ENCODE measurements at regions not wholly inside any gene's neighbourhood (a gene's known extent, or its start where the extent isn't known, plus 50 kb on each side); places are given as distances from the start of the nearest gene placed in this dataset.
A peak's percentile ranks its signal among the peaks of the same experiment; 100 is the strongest.

- Histone ChIP-seq H3K4me3 (ENCODE audit: low read length) (peak overlapping the region; percentile 57), H3K9ac (ENCODE audit: low read depth, low read length) (peak overlapping the region; percentile 80), H3K36me3 (ENCODE audit: insufficient read depth, low read length) (no peaks in the 10 kb centered on the region), H3K4me1 (ENCODE audit: control insufficient read depth, insufficient read depth, low read length) (peaks cover 94% of the 10 kb centered on the region), H3K4me2 (ENCODE audit: low read length) (peak overlapping the region; percentile 78), H3K9me3 (replicated peaks; ENCODE audit: low read length) (no peaks in the 10 kb centered on the region), H3K27me3 (ENCODE audit: control insufficient read depth, insufficient read depth, low read length) (no peaks in the 10 kb centered on the region)
Measured at GRCh38 chr2:120934574-120935338, 199.1 kb downstream of the GLI2 start.

GRCh38 chr2:120935339-120936313 is 200.0 kb downstream of the GLI2 start:
- Histone ChIP-seq H3K4me3 (ENCODE audit: low read length) (peak overlapping the region; percentile 57), H3K4me2 (ENCODE audit: low read length) (peak overlapping the region; percentile 78), H3K9ac (ENCODE audit: low read depth, low read length) (peak overlapping the region; percentile 80), H3K36me3 (ENCODE audit: insufficient read depth, low read length) (no peaks in the 10 kb centered on the region), H3K9me3 (replicated peaks; ENCODE audit: low read length) (no peaks in the 10 kb centered on the region), H3K4me1 (ENCODE audit: control insufficient read depth, insufficient read depth, low read length) (peaks cover 94% of the 10 kb centered on the region), H3K27me3 (ENCODE audit: control insufficient read depth, insufficient read depth, low read length) (no peaks in the 10 kb centered on the region)

GRCh38 chr2:120936476-120937334 is 201.0 kb downstream of the GLI2 start:
- Histone ChIP-seq H3K4me3 (ENCODE audit: low read length) (no peak overlapping the region), H3K4me1 (ENCODE audit: control insufficient read depth, insufficient read depth, low read length) (peaks cover 97% of the 10 kb centered on the region), H3K27me3 (ENCODE audit: control insufficient read depth, insufficient read depth, low read length) (no peaks in the 10 kb centered on the region), H3K9me3 (replicated peaks; ENCODE audit: low read length) (no peaks in the 10 kb centered on the region), H3K9ac (ENCODE audit: low read depth, low read length) (peak overlapping the region; percentile 80), H3K36me3 (ENCODE audit: insufficient read depth, low read length) (no peaks in the 10 kb centered on the region), H3K4me2 (ENCODE audit: low read length) (peak overlapping the region; percentile 78)

DNA sequence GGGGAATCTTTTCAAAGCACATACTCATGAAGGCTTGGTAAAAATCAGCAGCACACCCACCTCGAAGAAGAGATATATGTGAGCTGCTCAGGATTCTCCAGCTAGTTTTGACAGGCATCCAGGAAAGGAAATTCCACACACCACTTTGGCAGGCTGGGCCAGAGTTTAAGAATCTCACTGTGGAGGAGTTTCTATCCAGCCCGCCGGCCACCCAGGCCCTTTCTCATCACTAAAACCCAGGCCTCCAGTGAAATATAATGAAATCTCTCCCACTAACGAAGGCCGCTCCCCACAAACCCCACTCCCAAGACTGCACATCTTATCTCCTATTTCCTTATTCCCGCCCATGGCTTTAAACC is 202.0 kb downstream of the GLI2 start:
- no peaks in the 10 kb centered on the region for H3K27me3 ChIP-seq (ENCODE audit: control insufficient read depth, insufficient read depth, low read length)
- H3K9ac ChIP-seq (ENCODE audit: low read depth, low read length) = peak overlapping the region; percentile 59
- H3K36me3 ChIP-seq (ENCODE audit: insufficient read depth, low read length) = no peaks in the 10 kb centered on the region
- H3K4me3 ChIP-seq (ENCODE audit: low read length) = no peak overlapping the region
- H3K9me3 ChIP-seq (replicated peaks; ENCODE audit: low read length) = no peaks in the 10 kb centered on the region
- H3K4me1 ChIP-seq (ENCODE audit: control insufficient read depth, insufficient read depth, low read length) = peaks cover 95% of the 10 kb centered on the region
- peak overlapping the region; percentile 1 for H3K4me2 ChIP-seq (ENCODE audit: low read length)

DNA sequence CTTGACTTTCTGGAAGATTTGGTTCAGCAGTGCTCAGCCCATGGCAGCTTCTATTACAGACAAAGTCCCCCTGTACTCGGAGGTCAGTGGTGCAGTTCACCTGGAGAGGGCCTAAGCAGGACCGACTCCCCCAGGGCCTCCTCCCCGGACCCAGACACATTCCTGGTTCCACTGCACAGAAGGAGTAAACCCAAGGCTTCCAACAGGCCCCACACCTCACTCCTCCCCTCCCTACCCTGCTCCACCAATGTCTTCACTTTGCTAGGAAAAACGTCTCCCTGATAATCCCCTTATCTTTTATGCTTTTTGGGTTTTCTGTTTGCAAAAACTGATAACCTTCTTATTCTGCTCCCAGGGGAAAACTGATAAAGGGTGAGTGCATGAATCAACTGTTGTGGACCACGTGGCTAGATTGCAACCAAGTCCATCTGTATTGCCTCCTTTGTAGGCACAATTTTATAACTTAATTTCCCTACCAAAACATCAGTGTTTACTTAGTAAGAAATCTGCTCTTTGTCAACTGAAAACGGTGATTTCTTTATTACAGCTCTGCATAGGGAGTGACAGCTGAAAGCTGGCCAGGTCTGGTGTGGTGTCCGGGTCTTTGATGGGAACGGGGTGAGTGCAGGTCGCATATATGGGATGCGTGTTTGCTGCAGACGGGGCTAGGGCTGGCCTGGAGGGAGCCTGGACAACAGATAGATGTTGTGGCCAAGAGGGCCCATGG is 202.5 kb downstream of the GLI2 start:
- no peak overlapping the region for H3K4me3 ChIP-seq (ENCODE audit: low read length)
- H3K9ac ChIP-seq (ENCODE audit: low read depth, low read length) = peak overlapping the region; percentile 59
- peaks cover 89% of the 10 kb centered on the region for H3K4me1 ChIP-seq (ENCODE audit: control insufficient read depth, insufficient read depth, low read length)
- H3K36me3 ChIP-seq (ENCODE audit: insufficient read depth, low read length) = no peaks in the 10 kb centered on the region
- no peaks in the 10 kb centered on the region for H3K9me3 ChIP-seq (replicated peaks; ENCODE audit: low read length)
- H3K4me2 ChIP-seq (ENCODE audit: low read length) = peak overlapping the region; percentile 1
- no peaks in the 10 kb centered on the region for H3K27me3 ChIP-seq (ENCODE audit: control insufficient read depth, insufficient read depth, low read length)

GRCh38 chr2:120939595-120940318 is 204.1 kb downstream of the GLI2 start:
- peaks cover 78% of the 10 kb centered on the region for H3K4me1 ChIP-seq (ENCODE audit: control insufficient read depth, insufficient read depth, low read length)
- no peaks in the 10 kb centered on the region for H3K27me3 ChIP-seq (ENCODE audit: control insufficient read depth, insufficient read depth, low read length)
- H3K9ac ChIP-seq (ENCODE audit: low read depth, low read length) = peak overlapping the region; percentile 61
- peak overlapping the region; percentile 55 for H3K4me2 ChIP-seq (ENCODE audit: low read length)
- no peaks in the 10 kb centered on the region for H3K36me3 ChIP-seq (ENCODE audit: insufficient read depth, low read length)
- H3K4me3 ChIP-seq (ENCODE audit: low read length) = no peak overlapping the region
- no peaks in the 10 kb centered on the region for H3K9me3 ChIP-seq (replicated peaks; ENCODE audit: low read length)

DNA sequence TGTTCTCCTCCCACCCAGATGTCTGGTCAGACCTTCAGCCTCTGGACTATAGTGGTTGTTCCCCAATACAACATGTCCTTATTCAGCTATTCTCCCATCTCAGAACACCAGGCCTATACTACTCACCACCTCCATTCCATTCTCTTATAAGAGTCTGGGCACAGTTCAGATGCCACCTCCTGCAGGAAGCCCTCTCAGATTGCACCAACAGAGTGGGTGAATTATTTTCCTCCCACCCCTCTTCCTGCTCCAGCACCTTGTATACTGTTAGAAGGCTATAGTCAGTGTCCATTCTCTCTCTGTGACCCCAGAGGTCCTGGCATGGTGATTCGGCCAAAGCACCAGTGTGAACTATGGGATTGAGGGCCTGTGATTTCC is 204.6 kb downstream of the GLI2 start:
- H3K9me3 ChIP-seq (replicated peaks; ENCODE audit: low read length) = no peaks in the 10 kb centered on the region
- no peak overlapping the region for H3K4me3 ChIP-seq (ENCODE audit: low read length)
- no peaks in the 10 kb centered on the region for H3K27me3 ChIP-seq (ENCODE audit: control insufficient read depth, insufficient read depth, low read length)
- H3K36me3 ChIP-seq (ENCODE audit: insufficient read depth, low read length) = no peaks in the 10 kb centered on the region
- peak overlapping the region; percentile 61 for H3K9ac ChIP-seq (ENCODE audit: low read depth, low read length)
- no peak overlapping the region for H3K4me2 ChIP-seq (ENCODE audit: low read length)
- peaks cover 73% of the 10 kb centered on the region for H3K4me1 ChIP-seq (ENCODE audit: control insufficient read depth, insufficient read depth, low read length)

DNA sequence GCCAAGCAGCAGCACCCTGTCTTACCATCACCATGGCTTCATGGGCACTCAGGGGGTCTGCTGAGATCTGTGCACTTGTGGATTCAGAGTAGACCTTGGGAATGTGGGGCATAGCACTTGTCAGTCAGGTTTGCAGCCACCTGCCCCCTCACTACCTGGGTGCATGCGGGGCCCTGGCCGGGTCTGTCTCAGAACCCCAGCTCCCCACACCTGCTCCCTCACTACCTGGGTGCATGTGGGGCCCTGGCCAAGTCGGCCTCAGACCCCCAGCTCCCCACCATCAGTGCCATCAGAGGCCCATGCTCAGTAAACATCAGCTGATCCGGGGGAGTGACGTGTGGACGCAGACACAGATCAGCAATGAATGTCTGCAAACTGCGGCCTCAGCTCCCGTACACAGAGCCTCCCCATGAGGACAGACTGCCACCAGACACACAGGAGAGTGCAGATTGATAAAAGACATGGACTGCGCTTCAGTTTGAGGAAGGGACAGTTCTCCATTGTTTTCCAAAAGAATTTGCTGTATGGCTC is 205.1 kb downstream of the GLI2 start:
- H3K27me3 ChIP-seq (ENCODE audit: control insufficient read depth, insufficient read depth, low read length) = no peaks in the 10 kb centered on the region
- H3K36me3 ChIP-seq (ENCODE audit: insufficient read depth, low read length) = no peaks in the 10 kb centered on the region
- H3K4me3 ChIP-seq (ENCODE audit: low read length) = no peak overlapping the region
- H3K4me1 ChIP-seq (ENCODE audit: control insufficient read depth, insufficient read depth, low read length) = peaks cover 68% of the 10 kb centered on the region
- no peaks in the 10 kb centered on the region for H3K9me3 ChIP-seq (replicated peaks; ENCODE audit: low read length)
- no peak overlapping the region for H3K4me2 ChIP-seq (ENCODE audit: low read length)
- H3K9ac ChIP-seq (ENCODE audit: low read depth, low read length) = peak overlapping the region; percentile 61

DNA sequence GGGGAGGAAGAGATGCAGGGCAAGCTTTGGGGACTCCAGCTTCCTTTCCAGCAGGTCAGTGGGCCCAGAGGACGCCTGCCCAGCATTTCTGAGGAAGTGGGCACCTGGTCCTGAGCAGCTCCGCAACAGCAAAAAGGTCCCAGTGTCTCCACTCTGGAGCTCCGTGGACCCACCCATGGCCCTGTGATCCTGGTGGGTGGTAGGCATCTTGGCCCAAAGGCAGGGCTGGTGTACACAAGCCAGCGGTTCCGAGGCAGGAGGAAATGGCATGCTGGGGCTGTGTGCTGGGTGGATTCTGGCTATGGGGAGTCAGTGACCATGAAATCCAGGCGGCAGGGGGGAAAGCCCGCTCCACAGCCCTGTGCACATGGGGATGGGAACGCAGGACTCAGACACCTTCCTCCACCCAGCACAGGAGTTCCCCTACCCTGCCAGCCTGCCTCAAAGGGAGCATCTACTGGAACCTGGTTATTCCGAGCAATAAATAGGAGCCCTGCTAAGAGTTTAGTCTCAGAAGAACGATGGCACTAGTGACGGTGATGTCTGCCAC is 206.0 kb downstream of the GLI2 start:
- Histone ChIP-seq H3K4me3 (ENCODE audit: low read length) (no peak overlapping the region), H3K9ac (ENCODE audit: low read depth, low read length) (no peak overlapping the region), H3K4me2 (ENCODE audit: low read length) (no peak overlapping the region), H3K9me3 (replicated peaks; ENCODE audit: low read length) (no peaks in the 10 kb centered on the region), H3K36me3 (ENCODE audit: insufficient read depth, low read length) (no peaks in the 10 kb centered on the region), H3K4me1 (ENCODE audit: control insufficient read depth, insufficient read depth, low read length) (peaks cover 60% of the 10 kb centered on the region), H3K27me3 (ENCODE audit: control insufficient read depth, insufficient read depth, low read length) (no peaks in the 10 kb centered on the region)

- Histone ChIP-seq H3K4me3 (ENCODE audit: low read length) (no peak overlapping the region), H3K4me1 (ENCODE audit: control insufficient read depth, insufficient read depth, low read length) (peaks cover 49% of the 10 kb centered on the region), H3K27me3 (ENCODE audit: control insufficient read depth, insufficient read depth, low read length) (no peaks in the 10 kb centered on the region), H3K4me2 (ENCODE audit: low read length) (no peak overlapping the region), H3K9me3 (replicated peaks; ENCODE audit: low read length) (no peaks in the 10 kb centered on the region), H3K9ac (ENCODE audit: low read depth, low read length) (no peak overlapping the region), H3K36me3 (ENCODE audit: insufficient read depth, low read length) (no peaks in the 10 kb centered on the region)
Measured at GRCh38 chr2:120942658-120943057, 207.0 kb downstream of the GLI2 start.

All from skeletal muscle satellite cell (primary cell).